ENCODE measurements at regions not wholly inside any gene's neighbourhood (a gene's known extent, or its start where the extent isn't known, plus 50 kb on each side); places are given as distances from the start of the nearest gene placed in this dataset.
A peak's percentile ranks its signal among the peaks of the same experiment; 100 is the strongest.

- POLR2A ChIA-PET (ENCODE audit: unreplicated experiment), result no interaction called here
- CTCF ChIA-PET, result no interaction called here
Measured at GRCh38 chr13:34857558-34858325, 84.3 kb upstream of the NBEA start.

GRCh38 chr13:34862311-34862710, 79.8 kb upstream of the NBEA start:
- H3K36me3 ChIP-seq (ENCODE audit: low read depth), result no peaks in the 10 kb centered on the region
- no peak overlapping the region for H2AFZ ChIP-seq
- H3K4me3 ChIP-seq, result no peak overlapping the region
- no peaks in the 10 kb centered on the region for H3K79me2 ChIP-seq (ENCODE audit: low read depth)
- H3K27ac ChIP-seq, result no peak overlapping the region
- no peaks in the 10 kb centered on the region for H3K27me3 ChIP-seq (ENCODE audit: insufficient read depth, low read depth)
- no peak for DNase-seq
- no peak overlapping the region for H3K4me2 ChIP-seq
- intact Hi-C loops (cut with micrococcal nuclease; ENCODE audit: unreplicated experiment), result loop anchor here (5.0 to 10.0 kb wide), 2 partner anchors 505 to 708 kb away; no protein-coding TSS in a partner anchor
- H3K9me3 ChIP-seq (ENCODE audit: insufficient read depth, low read depth), result no peaks in the 10 kb centered on the region; the same call in 1 of the 2 replicates
- H4K20me1 ChIP-seq (ENCODE audit: insufficient read depth), result no peaks in the 10 kb centered on the region
- POLR2A ChIA-PET (ENCODE audit: unreplicated experiment), result no interaction called here
- BruUV-seq (replicated peaks), result no TSS peak
- TF ChIP-seq EZH2 (IDR thresholded peaks at IDR 0.05; ENCODE audit: low read depth), result no peak
- TF ChIP-seq CTCF (conservative IDR thresholded peaks at IDR 0.05), result no peak
- CTCF ChIA-PET, result no interaction called here
- peaks cover 32% of the 10 kb centered on the region for H3K4me1 ChIP-seq (replicated peaks; ENCODE audit: insufficient read depth)
- H3F3A ChIP-seq (ENCODE audit: insufficient read depth, low read depth), result peaks cover 16% of the 10 kb centered on the region; the same call in 1 of the 2 replicates
- no peaks in the 10 kb centered on the region for H3K9me2 ChIP-seq (ENCODE audit: insufficient read depth)

More at GRCh38 chr13:34857558-34858325, 84.3 kb upstream of the NBEA start:
- no peaks in the 10 kb centered on the region for H3K79me2 ChIP-seq (ENCODE audit: low read depth)
- intact Hi-C loops (cut with micrococcal nuclease; ENCODE audit: unreplicated experiment), result no loop called here
- no peaks in the 10 kb centered on the region for H3K36me3 ChIP-seq (ENCODE audit: low read depth)
- no peak overlapping the region for H3K4me2 ChIP-seq
- no peak for DNase-seq
- H3K27me3 ChIP-seq (ENCODE audit: insufficient read depth, low read depth), result no peaks in the 10 kb centered on the region
- no peaks in the 10 kb centered on the region; the same call in 1 of the 2 replicates for H3K9me3 ChIP-seq (ENCODE audit: insufficient read depth, low read depth)
- peaks cover 1% of the 10 kb centered on the region; the same call in 1 of the 2 replicates for H3F3A ChIP-seq (ENCODE audit: insufficient read depth, low read depth)
- BruUV-seq (replicated peaks), result no TSS peak
- H3K9me2 ChIP-seq (ENCODE audit: insufficient read depth), result no peaks in the 10 kb centered on the region
- TF ChIP-seq CTCF (conservative IDR thresholded peaks at IDR 0.05) (no peak), EZH2 (IDR thresholded peaks at IDR 0.05; ENCODE audit: low read depth) (no peak)
- H2AFZ ChIP-seq, result no peak overlapping the region
- peaks cover 12% of the 10 kb centered on the region for H3K4me1 ChIP-seq (replicated peaks; ENCODE audit: insufficient read depth)
- H3K27ac ChIP-seq, result no peak overlapping the region
- H4K20me1 ChIP-seq (ENCODE audit: insufficient read depth), result no peaks in the 10 kb centered on the region
- H3K4me3 ChIP-seq, result no peak overlapping the region

GRCh38 chr13:34862716-34863115, 79.4 kb upstream of the NBEA start:
- Histone ChIP-seq H3K9me2 (ENCODE audit: insufficient read depth) (no peaks in the 10 kb centered on the region), H2AFZ (no peak overlapping the region), H3K9me3 (ENCODE audit: insufficient read depth, low read depth) (no peaks in the 10 kb centered on the region; the same call in 1 of the 2 replicates), H3F3A (ENCODE audit: insufficient read depth, low read depth) (peaks cover 16% of the 10 kb centered on the region; the same call in 1 of the 2 replicates), H3K36me3 (ENCODE audit: low read depth) (no peaks in the 10 kb centered on the region), H4K20me1 (ENCODE audit: insufficient read depth) (no peaks in the 10 kb centered on the region), H3K4me2 (peak overlapping the region; percentile 35; the same call in 1 of the 2 replicates), H3K27me3 (ENCODE audit: insufficient read depth, low read depth) (no peaks in the 10 kb centered on the region), H3K79me2 (ENCODE audit: low read depth) (no peaks in the 10 kb centered on the region), H3K4me1 (replicated peaks; ENCODE audit: insufficient read depth) (peaks cover 36% of the 10 kb centered on the region), H3K27ac (peak overlapping the region; percentile 71), H3K4me3 (no peak overlapping the region)
- ChIA-PET POLR2A (ENCODE audit: unreplicated experiment) (no interaction called here), CTCF (no interaction called here)
- intact Hi-C loops (cut with micrococcal nuclease; ENCODE audit: unreplicated experiment), result loop anchor here (5.0 to 10.0 kb wide), 2 partner anchors 505 to 708 kb away; no protein-coding TSS in a partner anchor
- no peak for DNase-seq
- no peak for TF ChIP-seq CTCF (conservative IDR thresholded peaks at IDR 0.05)
- no peak for TF ChIP-seq EZH2 (IDR thresholded peaks at IDR 0.05; ENCODE audit: low read depth)
- BruUV-seq (replicated peaks), result no TSS peak
